Breast epithelium (tissue), 3 donors: ENCODE measurements at regions not wholly inside any gene's neighbourhood (a gene's known extent, or its start where the extent isn't known, plus 50 kb on each side); places are given as distances from the start of the nearest gene placed in this dataset.

Experiments
- POLR2A ChIP-seq: fragments of 450-650 bp; IDR thresholded peaks from one replicate; pipeline ENCODE4 v1.6.1; 2016; ENCODE audit warnings: antibody characterized with exemption, mild to moderate bottlenecking, moderate library complexity
- POLR2AphosphoS5 ChIP-seq, 3 donors: sonication (generic); formaldehyde crosslinking; IDR thresholded peaks; one replicate each; pipeline ENCODE4 v1.6.1; 2017; ENCODE audit warnings: antibody characterized with exemption in 3 of 3
- TF ChIP-seq, protein P1 (sequence below), 3 donors: fragments of 450-650 bp; IDR thresholded peaks; one replicate each; pipeline ENCODE4 v1.5.1; 2016 to 2017; ENCODE audit warnings: antibody characterized with exemption in 3 of 3, mild to moderate bottlenecking in 3 of 3, moderate library complexity in 3 of 3

DNA sequence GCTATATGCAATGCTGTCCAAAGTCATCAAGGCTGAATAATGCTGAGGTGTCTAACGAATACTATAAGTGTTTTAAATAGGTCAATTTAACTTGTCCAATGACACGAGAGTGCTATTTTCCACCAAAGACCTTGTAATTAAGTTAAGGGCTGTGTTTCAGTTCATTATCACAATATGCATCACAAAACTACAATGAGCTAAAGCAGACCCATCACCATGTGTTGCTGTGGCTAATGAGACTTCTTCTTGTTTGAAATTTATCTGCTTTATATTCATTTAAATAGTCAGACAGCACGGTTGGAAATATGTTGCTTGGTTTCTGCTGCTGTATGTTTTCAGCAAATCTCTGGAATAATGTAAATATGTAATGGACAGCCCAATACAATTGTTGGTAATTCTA lies 292.5 kb upstream of the VSTM2A start:
- no peak for TF ChIP-seq POLR2A
- TF ChIP-seq, protein P1, sequence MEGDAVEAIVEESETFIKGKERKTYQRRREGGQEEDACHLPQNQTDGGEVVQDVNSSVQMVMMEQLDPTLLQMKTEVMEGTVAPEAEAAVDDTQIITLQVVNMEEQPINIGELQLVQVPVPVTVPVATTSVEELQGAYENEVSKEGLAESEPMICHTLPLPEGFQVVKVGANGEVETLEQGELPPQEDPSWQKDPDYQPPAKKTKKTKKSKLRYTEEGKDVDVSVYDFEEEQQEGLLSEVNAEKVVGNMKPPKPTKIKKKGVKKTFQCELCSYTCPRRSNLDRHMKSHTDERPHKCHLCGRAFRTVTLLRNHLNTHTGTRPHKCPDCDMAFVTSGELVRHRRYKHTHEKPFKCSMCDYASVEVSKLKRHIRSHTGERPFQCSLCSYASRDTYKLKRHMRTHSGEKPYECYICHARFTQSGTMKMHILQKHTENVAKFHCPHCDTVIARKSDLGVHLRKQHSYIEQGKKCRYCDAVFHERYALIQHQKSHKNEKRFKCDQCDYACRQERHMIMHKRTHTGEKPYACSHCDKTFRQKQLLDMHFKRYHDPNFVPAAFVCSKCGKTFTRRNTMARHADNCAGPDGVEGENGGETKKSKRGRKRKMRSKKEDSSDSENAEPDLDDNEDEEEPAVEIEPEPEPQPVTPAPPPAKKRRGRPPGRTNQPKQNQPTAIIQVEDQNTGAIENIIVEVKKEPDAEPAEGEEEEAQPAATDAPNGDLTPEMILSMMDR (IDR thresholded peaks at IDR 0.05), result no peak
- no peak for TF ChIP-seq POLR2AphosphoS5 (IDR thresholded peaks at IDR 0.05)
